GM18520 (cell line): ENCODE measurements at regions not wholly inside any gene's neighbourhood (a gene's known extent, or its start where the extent isn't known, plus 50 kb on each side); places are given as distances from the start of the nearest gene placed in this dataset.
"Not testable (repeated sequence)": the region's sequence is repeated elsewhere in the genome, so short reads cannot be mapped to it uniquely, and the experiment has no call there.

Experiments
- ATAC-seq: cut with Tn5 transposase; IDR thresholded peaks from one replicate; pipeline ENCODE4 v1.9.1; 2021; ENCODE audit not compliant: unreplicated experiment

DNA sequence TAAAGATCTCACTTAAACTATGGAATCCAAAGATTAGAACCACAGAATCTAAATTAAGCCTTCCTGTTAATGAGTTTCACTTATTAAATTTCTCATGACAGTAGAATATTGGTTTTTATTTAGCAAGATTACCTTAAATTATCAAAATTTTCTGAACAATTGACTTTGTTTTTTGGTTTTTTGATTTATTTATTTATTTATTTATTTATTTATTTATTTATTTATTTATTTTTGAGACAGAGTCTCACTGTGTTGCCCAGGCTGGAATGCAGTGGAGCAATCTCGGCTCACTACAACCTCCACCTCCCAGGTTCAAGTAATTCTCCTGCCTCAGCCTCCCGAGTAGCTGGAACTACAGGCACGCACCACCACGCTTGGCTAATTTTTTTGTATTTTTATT is 538.6 kb downstream of the AMY1C start:
- not testable (repeated sequence) for ATAC-seq

DNA sequence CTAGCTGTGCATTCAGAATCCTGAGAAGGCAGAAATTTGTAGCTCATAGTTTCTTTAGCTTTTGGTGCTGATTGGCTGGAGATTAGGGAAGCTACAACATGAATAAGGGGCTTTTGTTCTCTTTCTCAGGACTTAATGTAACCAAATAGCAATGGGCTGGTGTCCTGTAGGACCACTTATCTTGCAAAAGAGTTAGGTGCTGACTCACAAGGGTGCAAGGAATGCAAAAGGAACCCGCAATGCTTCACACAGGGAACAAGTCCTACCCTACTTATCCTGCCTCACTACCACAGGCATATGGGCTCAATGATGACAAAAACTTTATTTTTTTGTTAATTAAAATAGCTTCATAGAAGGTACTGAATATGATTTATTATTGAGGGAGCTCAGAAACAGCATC is 541.5 kb downstream of the AMY1C start:
- ATAC-seq = no peak

DNA sequence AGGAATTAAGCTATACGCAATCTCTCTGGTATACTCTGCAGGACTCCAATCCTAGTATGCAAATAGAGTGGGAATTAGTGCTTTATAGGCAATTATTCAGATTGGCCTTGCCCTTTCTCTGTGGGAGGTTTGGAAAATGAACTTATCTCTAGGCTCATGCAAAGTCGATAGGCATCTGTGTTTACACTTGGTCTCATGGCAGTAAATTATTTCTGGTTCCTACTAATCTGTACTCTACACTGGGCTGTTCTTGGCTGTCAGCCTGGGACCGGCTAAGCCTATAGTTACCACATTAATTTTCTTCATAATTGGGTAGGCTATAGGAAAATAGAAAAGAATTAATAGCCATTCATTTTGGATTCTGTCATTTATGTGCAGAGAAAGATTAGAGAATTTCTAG is 544.6 kb downstream of the AMY1C start:
- ATAC-seq = no peak

DNA sequence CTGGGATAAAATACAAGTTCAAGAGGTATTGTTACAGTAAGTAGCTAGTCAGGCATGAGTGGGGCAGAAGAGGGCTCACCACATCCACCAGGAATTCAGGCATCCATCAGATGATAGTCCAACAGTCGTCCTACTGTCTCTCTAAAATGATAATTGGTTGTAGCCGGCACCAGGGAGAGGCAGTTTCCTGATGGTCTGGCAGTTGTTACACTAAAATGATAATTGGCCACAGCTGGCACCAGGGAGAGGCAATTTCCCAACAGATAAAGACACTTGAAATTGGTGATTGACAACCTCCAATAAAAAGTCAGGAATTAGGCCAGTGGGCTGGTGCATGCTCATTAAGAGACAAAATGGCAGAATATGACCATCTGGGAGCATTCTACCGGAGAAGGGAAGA is 545.8 kb downstream of the AMY1C start:
- no peak for ATAC-seq

DNA sequence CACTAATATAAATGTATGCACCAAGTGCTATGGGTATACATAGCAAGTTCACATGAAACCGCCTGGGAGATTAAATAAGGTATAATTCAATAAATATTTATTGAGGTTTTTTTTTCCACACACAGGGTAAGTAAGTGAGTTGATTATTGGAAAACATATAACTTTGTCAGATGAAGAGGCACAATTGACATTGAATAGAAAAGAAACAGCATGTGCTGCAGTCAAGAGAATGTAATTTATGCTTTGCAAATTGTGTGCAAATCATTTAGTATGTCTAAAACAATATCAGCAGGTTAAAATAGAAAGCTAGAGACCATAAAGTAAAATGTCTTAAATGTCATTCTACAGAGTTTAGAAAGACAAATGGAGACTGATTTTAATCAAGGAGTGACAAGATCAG is 560.0 kb downstream of the AMY1C start:
- ATAC-seq = no peak

DNA sequence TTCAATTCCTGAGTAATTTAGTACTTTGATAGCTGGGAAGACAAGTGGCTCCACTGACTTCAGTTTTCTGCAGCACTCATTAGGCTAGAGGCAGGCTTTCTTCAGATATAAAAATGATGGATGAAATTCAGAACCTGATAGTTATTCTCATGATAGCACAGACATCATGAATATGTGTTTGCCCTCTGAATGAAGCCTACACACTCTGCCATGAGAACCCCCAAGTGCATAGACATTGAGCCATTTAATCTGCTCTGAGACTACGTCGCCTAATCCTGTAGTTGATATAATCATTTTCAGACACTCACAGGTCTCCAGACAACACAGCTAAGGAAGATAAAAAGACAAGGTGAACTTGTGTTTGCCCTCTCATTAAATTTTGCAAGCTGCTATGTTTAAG is 566.1 kb downstream of the AMY1C start:
- ATAC-seq = no peak

DNA sequence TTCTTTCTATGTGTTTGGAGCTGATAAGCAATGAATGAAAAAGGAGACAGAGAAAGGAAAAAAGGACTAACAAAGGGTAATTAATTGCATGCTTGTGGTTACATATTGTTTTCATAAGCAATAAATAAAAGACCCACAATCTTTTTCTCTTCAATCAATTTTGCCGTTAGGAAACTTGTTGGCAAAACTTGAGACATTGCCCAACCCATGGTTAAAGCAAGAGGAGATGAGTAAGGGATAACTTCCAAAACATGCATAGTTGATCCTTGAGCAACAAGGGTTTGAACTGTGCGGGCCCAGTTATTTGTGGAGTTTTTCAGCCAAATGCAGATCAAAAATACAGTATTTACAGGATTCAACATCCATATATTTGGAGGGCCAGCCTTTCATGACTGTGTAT is 572.4 kb downstream of the AMY1C start:
- no peak for ATAC-seq

DNA sequence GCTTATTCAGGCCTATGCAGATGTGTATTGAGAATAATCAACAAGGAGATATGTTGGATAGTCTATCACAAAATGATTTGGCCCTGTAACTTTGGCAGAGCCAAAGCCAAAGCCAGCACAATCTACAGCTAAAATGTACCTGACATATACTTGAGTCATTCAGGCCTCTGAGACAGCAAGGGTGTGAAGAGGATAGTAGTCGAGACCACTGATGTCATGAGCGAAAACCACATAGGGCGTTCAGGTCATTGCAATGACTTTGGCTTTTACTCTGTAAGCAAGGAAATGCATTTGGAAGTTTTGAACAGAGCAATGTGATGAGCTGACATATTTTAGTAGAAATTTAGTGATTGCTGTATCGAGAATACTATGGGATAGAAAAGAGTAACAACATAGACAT is 579.6 kb downstream of the AMY1C start:
- ATAC-seq = no peak

DNA sequence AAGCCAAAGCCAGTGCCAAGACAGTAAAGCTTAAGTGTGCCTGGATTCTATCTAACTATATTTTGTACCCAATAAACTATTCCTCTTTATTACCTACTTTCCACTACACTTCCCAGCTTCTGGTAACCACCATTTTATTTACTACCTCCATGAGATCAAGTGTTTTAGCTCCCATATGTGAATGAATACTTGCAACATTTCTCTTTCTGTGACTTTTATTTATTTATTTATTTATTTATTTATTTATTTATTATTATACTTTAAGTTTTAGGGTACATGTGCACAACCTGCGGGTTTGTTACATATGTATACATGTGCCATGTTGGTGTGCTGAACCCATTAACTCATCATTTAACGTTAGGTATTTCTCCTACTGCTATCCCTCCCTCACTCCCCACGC is 582.1 kb downstream of the AMY1C start:
- ATAC-seq = no peak

DNA sequence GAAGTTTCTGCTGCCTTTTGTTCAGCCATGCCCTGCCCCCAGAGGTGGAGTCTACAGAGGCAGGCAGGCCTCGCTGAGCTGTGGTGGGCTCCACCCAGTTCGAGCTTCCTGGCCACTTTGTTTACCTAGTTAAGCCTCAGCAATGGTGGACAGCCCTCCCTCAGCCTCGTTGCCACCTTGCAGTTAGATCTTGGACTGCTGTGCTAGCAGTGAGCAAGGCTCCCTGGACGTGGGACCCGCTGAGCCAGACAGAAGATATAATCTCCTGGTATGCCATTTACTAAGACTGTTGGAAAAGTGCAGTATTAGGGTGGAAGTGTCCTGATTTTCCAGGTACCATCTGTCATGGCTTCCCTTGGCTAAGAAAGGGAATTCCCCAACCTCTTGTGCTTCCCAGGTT is 588.2 kb downstream of the AMY1C start:
- ATAC-seq = not testable (repeated sequence)

DNA sequence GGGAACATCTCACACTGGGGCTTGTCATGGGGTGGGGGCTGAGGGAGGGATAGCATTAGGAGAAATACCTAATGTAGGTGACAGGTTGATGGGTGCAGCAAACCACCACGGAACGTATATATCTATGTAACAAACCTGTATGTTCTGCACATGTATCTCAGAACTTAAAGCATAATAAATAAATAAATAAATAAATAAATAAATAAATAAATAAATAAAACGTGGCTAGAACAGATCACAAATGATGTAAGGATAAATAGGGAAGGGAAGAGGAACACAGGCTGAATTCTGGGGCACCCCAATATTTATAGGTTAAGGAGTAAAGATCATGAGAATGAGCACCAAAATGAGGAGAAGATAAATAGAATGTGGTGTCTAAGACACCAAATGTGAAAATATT is 592.2 kb downstream of the AMY1C start:
- no peak for ATAC-seq

DNA sequence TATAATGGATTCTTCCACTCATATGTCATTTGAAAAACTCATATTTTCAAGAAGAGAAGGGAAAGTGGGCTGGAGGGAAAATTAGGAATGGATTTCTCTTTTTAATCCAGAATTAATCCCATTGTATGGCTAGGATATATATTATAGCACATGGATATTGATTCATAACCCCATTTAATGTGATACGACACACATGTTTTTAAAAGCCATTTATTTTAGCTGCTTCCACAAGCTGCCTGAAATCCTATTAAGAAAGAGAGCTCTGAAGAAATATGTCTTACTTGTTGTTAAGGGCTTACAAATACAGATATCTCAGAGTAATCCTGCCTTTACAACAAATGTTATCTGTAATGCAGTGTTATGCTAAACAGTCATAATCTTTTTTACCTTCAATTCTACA is 598.6 kb downstream of the AMY1C start:
- no peak for ATAC-seq

DNA sequence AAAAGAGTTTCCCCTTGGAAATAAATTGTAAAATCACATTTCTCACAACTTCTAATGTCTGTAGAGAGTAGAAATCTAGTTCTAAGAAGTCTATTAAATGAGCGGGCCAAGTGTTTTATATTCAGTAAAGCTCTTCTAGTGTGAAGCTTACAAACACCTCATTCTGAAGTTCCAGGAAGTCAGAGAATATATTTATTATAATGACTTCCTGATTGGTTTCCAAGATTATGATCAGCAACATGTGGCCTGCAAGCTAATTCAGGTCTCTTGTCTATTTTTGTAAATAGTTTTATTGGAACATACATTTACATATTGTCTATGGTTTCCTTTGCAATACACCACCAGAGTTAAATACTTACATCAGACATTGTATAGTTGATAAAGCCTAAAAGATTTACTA is 603.9 kb downstream of the AMY1C start:
- no peak for ATAC-seq

DNA sequence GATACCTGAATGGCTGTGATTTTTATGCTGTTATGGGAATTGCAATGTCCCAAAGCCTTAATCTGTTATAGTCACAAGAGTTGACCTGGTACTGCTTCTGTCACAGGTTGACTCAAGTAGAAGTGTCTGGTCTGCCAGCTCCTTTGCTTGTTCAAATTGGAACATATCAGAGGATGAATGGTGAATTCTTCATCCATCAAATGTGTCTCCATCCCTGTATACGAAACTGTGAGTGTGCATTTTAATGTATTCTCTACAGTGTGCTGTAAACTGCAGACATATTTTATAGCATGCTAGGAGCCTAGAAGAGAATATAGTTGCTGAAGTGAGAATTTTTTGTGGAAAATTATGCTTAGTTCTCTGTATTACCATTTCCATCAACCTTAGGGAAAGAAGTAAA is 608.4 kb downstream of the AMY1C start:
- no peak for ATAC-seq

DNA sequence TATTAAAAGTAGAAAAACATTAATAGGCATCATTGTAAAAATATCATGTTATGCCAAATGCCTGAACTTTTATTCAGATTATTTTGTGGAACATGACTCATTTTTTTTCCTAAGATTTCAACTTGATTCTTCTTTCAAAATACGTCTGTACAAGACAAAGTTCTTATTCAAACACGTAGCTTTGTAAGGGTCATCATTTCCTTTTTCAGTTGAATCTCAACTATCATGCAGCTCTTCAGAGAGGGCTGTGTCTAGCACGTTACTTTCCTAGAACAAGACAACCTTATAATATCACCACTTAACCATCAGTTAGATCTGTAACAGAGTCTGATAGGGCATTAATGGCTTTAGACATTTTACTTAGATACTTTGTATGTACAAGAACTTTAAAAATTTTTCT is 608.9 kb downstream of the AMY1C start:
- no peak for ATAC-seq

DNA sequence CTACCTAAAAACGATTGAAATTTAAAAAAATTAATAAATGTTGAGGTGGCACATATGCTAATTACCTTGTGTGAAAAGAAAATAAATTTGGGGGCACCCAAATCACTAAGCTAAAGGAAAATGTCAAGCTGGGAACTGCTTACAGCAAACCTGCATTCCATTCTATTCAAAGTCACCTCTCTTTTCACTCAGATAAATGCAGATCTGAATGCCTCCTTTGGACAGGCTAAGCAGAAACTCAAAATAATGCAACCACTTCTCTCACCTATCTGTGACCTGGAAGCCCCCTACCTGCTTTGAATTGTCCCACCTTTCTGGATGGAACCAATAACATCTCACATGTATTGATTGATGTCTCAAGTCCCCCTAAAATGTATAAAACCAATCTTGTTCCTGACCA is 628.7 kb downstream of the AMY1C start:
- ATAC-seq = no peak

DNA sequence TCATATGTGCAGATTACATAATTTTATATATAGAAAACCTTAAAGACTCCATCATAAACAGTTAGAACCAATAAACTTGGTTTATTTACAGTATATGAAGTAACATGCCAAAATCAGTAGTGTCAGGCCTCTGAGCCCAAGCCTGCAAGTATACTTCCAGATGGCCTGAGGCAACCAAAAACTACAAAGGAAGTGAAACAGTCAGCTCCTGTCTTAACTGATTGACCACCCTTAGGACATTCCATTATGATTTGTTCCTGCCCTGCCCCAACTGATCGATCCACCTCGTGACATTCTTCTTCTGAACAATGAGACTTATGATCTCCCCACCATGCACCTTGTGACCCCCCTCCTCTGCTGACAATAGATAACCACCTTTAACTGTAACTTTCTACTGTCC is 630.3 kb downstream of the AMY1C start:
- ATAC-seq = no peak

DNA sequence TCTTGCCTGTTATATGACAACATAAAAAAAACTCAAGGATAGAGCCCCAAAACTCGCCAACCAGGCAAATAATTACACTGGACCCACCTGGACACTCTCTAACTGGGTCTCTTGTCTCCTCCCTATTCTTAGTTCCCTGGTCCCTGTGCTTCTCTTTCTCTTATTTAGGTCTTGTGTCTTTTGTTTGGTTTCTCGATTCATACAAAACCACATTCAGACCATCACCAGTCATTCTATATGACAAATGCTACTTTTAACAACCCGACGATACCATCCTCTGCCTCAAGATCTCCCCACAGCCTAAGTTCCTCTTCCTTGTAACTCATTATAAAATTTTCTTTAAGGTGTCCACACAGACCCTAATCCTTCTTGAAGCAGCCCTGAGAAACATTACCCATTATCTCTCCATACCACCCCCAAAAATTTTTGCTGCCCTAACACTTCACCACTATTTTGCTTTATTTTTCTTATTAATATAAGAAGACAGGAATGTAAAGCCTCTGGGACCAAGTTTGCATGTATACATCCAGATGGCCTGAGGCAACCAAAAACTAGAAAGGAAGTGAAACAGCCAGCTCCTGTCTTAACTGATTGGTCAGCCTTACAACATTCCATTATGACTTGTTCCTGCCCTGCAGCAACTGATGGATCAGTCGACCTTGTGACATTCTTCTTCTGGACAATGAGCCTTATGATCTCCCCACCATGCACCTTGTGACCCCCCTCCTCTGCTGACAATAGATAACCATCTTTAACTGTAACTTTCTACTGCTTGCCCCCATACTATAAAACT is 638.2 kb downstream of the AMY1C start:
- ATAC-seq = no peak

DNA sequence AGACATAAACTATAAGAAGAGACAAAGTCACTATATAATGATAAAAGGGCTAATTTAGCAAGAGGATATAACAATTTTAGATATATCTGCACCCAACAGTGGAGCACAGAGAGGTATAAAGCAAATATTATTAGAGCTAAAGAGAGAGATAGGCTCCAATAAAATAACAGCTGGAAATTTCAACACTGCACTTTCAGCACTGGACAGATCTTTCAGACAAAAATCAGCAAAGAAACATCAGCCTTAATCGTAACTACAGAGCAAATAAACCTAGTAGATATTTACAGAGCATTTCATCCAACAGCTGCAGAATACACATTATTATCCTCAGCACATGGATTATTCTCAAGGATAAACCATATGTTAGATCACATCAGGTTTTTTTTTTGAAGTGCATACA is 642.9 kb downstream of the AMY1C start:
- no peak for ATAC-seq

DNA sequence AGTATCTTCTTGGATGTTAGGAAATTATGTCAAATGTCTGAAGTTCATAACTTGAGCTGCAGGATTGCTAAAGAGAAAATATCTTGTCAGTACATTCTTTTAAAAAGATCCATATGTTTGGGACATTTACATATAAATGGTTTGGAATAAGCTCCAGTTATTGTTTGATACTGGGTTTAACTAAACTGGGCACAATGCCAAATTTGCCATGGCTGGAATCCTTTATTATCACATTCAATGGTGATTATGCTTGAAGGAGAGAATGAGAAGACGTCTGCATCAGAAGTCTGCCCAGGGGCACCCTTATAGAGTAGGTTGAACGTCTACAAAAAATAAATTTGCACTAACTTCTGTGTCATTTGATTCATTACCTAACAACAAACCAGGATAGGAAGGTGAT is 652.5 kb downstream of the AMY1C start:
- no peak for ATAC-seq

DNA sequence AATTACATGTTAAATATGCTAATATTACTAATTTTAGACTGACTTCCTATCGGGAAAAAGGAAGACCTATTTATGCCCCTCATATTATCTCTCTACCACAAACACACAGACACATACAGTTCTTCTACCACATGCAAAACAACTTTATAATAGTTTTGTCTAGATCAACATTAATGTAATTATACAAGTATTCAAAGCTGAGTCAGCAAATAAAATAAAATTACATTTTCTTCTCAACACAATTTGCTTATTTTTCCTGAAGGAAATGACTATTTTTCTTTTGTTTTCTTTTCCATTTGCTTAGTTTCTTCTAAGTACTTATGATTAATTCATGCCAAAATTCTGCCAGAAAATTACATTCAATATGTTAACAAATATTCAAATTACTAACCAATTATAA is 654.2 kb downstream of the AMY1C start:
- ATAC-seq = no peak

DNA sequence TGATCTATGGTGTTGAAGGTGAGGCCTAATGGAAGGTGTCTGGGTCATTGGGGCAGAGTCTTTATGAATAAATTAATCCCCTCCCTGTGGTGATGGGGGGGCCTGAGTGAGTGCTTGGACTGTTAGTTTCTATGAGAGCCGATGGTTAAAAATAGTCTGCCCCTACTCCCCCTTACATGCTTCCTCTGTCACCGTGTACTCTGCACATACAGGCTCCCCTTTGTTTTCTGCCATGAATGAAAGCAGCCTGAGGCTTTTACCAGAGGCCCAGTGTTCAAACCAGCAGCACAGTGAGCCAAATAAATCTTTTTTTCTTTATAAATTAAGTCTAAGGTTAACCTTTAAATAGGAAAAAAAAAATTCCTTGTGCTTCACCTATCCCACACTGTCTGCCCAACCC is 657.0 kb downstream of the AMY1C start:
- no peak for ATAC-seq

DNA sequence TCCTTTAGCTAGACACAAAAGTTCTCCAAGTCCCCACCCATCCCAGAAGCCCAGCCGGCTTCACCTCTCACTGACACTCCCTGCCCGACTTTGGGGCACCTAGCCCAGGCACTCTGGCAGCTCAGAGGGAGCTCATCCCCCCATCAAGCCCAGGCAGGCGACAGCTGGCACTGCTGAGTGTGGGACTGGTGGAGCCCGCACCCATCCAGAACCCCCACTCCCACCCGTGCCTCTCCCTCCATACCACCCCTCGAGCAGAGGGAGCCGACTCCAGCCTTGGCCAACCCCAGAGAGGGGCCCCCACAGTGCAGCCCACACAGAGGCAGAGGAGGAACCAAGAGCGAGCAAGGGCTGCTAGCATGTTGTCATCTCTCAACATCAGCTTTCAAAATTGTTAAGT is 658.6 kb downstream of the AMY1C start:
- no peak for ATAC-seq
